Activated CD4-positive, alpha-beta T cell treated with anti-CD3 and anti-CD28 coated beads for 4 hours (primary cell): ENCODE measurements at regions not wholly inside any gene's neighbourhood (a gene's known extent, or its start where the extent isn't known, plus 50 kb on each side); places are given as distances from the start of the nearest gene placed in this dataset.

Source experiments
- DNase-seq, 2 donors: peaks; one replicate each; pipeline ENCODE4 v3.0.0-alpha.2; 2020

- DNase-seq, result no peak
These were observed 220.3 kb downstream of the C1D start for GRCh38 chr2:67842375-67842959.

- DNase-seq, result no peak
These were observed 218.7 kb downstream of the C1D start for GRCh38 chr2:67844024-67844540.

GRCh38 chr2:67845621-67846369, 217.0 kb downstream of the C1D start:
- no peak for DNase-seq

- DNase-seq, result peak in 1 of 2 donors; percentile 2
These were observed 216.3 kb downstream of the C1D start for GRCh38 chr2:67846370-67847070.

- no peak for DNase-seq
These were observed 214.1 kb downstream of the C1D start for GRCh38 chr2:67848551-67849285.

- DNase-seq, result no peak
These were observed 211.8 kb downstream of the C1D start for GRCh38 chr2:67851016-67851415.

- no peak for DNase-seq
These were observed 210.6 kb downstream of the C1D start for GRCh38 chr2:67851956-67852824.

- DNase-seq, result no peak
These were observed 208.6 kb downstream of the C1D start for GRCh38 chr2:67854103-67854743.

GRCh38 chr2:67854798-67855197, 208.0 kb downstream of the C1D start:
- no peak for DNase-seq

GRCh38 chr2:67856866-67857265, 205.9 kb downstream of the C1D start:
- DNase-seq, result no peak

- DNase-seq, result no peak
These were observed 205.0 kb downstream of the C1D start for GRCh38 chr2:67857836-67858235.

GRCh38 chr2:67858886-67859285, 203.9 kb downstream of the C1D start:
- DNase-seq, result no peak

GRCh38 chr2:67865917-67866316, 196.9 kb downstream of the C1D start:
- DNase-seq, result no peak

- DNase-seq, result no peak
These were observed 195.1 kb downstream of the C1D start for GRCh38 chr2:67867735-67868134.

- DNase-seq, result no peak
These were observed 191.0 kb downstream of the C1D start for GRCh38 chr2:67871686-67872412.

GRCh38 chr2:67872481-67872880, 190.3 kb downstream of the C1D start:
- no peak for DNase-seq

GRCh38 chr2:67873916-67874315, 188.9 kb downstream of the C1D start:
- DNase-seq, result no peak

- no peak for DNase-seq
These were observed 186.6 kb downstream of the C1D start for GRCh38 chr2:67876176-67876575.

- no peak for DNase-seq
These were observed 185.5 kb downstream of the C1D start for GRCh38 chr2:67877301-67877700.

- DNase-seq, result no peak
These were observed 184.1 kb downstream of the C1D start for GRCh38 chr2:67878743-67879142.
